SK-N-SH (cell line): ENCODE measurements at regions not wholly inside any gene's neighbourhood (a gene's known extent, or its start where the extent isn't known, plus 50 kb on each side); places are given as distances from the start of the nearest gene placed in this dataset.

ENCODE experiments used
- CTCF ChIP-seq: fragments of 200-600 bp; sonication (generic); IDR thresholded peaks from 2 replicates; pipeline ENCODE4 v1.6.1; 2017; ENCODE audit warnings: antibody characterized with exemption, mild to moderate bottlenecking, moderate library complexity
- ELF1 ChIP-seq: IDR thresholded peaks from 2 replicates; pipeline ENCODE4 v1.4.0; 2012
- EZH2phosphoT487 ChIP-seq: fragments of 200-600 bp; sonication (generic); IDR thresholded peaks from 2 replicates; pipeline ENCODE4 v1.6.1; 2017; ENCODE audit warnings: low read depth, mixed run types, mild to moderate bottlenecking, antibody characterized with exemption, moderate library complexity, borderline replicate concordance
- GABPA ChIP-seq: IDR thresholded peaks from 2 replicates; pipeline ENCODE4 v1.4.0; 2012; ENCODE audit warnings: low read depth, mild to moderate bottlenecking
- RAD21 ChIP-seq: IDR thresholded peaks from 2 replicates; pipeline ENCODE4 v1.6.1; 2012; ENCODE audit warnings: mild to moderate bottlenecking, low read length
- REST ChIP-seq: IDR thresholded peaks from 2 replicates; pipeline ENCODE4 v1.6.1; 2012; ENCODE audit warnings: mild to moderate bottlenecking, low read depth, low read length, moderate library complexity
- TAF1 ChIP-seq: IDR thresholded peaks from 2 replicates; pipeline ENCODE4 v1.6.1; 2012; ENCODE audit warnings: low read depth, mild to moderate bottlenecking, low read length, moderate library complexity, borderline replicate concordance
- TEAD4 ChIP-seq: IDR thresholded peaks from 2 replicates; pipeline ENCODE4 v1.4.0; 2012; ENCODE audit warnings: mild to moderate bottlenecking, borderline replicate concordance; ENCODE audit not compliant: insufficient read depth

DNA sequence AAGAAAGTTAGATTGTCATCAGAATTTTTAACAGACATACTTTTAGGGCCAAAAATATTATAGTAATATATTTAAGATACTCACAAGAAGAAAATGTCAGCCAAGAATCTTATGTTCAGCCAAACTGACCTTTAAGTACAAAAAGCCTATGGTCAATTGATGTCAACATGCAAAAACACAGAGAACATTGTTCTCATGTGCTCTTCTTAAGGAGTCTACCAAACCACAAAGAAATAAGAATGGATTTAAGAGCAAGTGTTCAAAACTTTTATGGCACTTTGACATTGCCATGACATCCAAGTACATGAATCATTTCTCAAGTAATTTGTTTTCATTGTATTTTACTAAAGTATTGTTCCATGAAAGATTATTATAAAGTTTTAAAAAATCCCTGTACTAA is 180.4 kb downstream of the TMEM26 start:
- no peak for TF ChIP-seq CTCF
- TF ChIP-seq GABPA, result no peak
- TF ChIP-seq TAF1, result no peak
- TF ChIP-seq EZH2phosphoT487, result no peak
- TF ChIP-seq REST, result no peak
- TF ChIP-seq TEAD4, result no peak
- no peak for TF ChIP-seq ELF1
- TF ChIP-seq RAD21, result no peak
